ENCODE measurements at regions not wholly inside any gene's neighbourhood (a gene's known extent, or its start where the extent isn't known, plus 50 kb on each side); places are given as distances from the start of the nearest gene placed in this dataset.

GRCh38 chr11:25197515-25197914 lies 700.7 kb downstream of the LUZP2 start:
- no peak for TF ChIP-seq CTCF (IDR thresholded peaks at IDR 0.05)
- no peak for TF ChIP-seq POLR2A (IDR thresholded peaks at IDR 0.05; ENCODE audit: low read length)
- TF ChIP-seq MYC (IDR thresholded peaks at IDR 0.05; ENCODE audit: borderline replicate concordance, low read length), result no peak
- TF ChIP-seq, protein P1, sequence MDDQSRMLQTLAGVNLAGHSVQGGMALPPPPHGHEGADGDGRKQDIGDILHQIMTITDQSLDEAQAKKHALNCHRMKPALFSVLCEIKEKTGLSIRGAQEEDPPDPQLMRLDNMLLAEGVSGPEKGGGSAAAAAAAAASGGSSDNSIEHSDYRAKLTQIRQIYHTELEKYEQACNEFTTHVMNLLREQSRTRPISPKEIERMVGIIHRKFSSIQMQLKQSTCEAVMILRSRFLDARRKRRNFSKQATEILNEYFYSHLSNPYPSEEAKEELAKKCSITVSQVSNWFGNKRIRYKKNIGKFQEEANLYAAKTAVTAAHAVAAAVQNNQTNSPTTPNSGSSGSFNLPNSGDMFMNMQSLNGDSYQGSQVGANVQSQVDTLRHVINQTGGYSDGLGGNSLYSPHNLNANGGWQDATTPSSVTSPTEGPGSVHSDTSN (IDR thresholded peaks at IDR 0.05), result no peak

Data from A549 (cell line).